GM12878 (cell line): ENCODE measurements at regions not wholly inside any gene's neighbourhood (a gene's known extent, or its start where the extent isn't known, plus 50 kb on each side); places are given as distances from the start of the nearest gene placed in this dataset.

Source experiments
- ATAC-seq: fragments of 200-7000 bp; cut with Tn5 transposase; 3 replicates; pipeline ENCODE4 v1.9.1; 2020; ENCODE audit warnings: mild to moderate bottlenecking, moderate library complexity
- BruUV-seq: library from RNA; stranded (reverse); fragments of 400-500 nt; replicated peaks from 2 replicates; lab custom pipeline; 2021; lab: Mats Ljungman, UMichigan
- CTCF ChIA-PET: fragments of 300-600 bp; sonication (Branson Sonifier 250); formaldehyde crosslinking; extraction: SDS; loops from one replicate; lab custom pipeline; 2021; ENCODE audit warnings: inconsistent platforms; lab: Yijun Ruan, JAX
- POLR2A ChIA-PET: fragments of 350-600 bp; formaldehyde crosslinking; extraction: SDS; loops from one replicate; lab custom pipeline; 2021; ENCODE audit warnings: inconsistent platforms; lab: Charles Lee
- RAD21 ChIA-PET: fragments of 300-600 bp; sonication (Branson Sonifier 250); formaldehyde crosslinking; loops from one replicate; lab custom pipeline; 2023; ENCODE audit warnings: antibody characterized with exemption; ENCODE audit not compliant: unreplicated experiment; lab: Charles Lee
- SMC1A ChIA-PET: fragments of 300-600 bp; sonication (Branson Sonifier 250); formaldehyde crosslinking; loops from one replicate; lab custom pipeline; 2023; ENCODE audit not compliant: unreplicated experiment, uncharacterized antibody; lab: Charles Lee
- DNase-seq: peaks from one replicate; pipeline ENCODE4 v3.0.0-alpha.2; 2011; ENCODE audit warnings: low read depth, low spot score
- FAIRE-seq: peaks from 3 replicates; lab custom pipeline; 2011; peaks lifted over from hg19 to GRCh38; lab: Jason Lieb, UNC
- H2AFZ ChIP-seq: 2 replicates; pipeline ENCODE4 v1.6.0; 2011; ENCODE audit warnings: low read depth, low read length, control low read depth; ENCODE audit not compliant: control insufficient read depth
- H3K27ac ChIP-seq: 2 replicates; pipeline ENCODE4 v1.5.1; 2011; ENCODE audit warnings: control low read depth; ENCODE audit not compliant: control insufficient read depth, insufficient read depth
- H3K27me3 ChIP-seq, 2 experiments: replicated peaks in 1 of 2; 2 replicates each; pipeline versions ENCODE4 v1.6.0 to v1.6.1; 2011; ENCODE audit warnings: low read length in 1 of 2; ENCODE audit not compliant: control insufficient read depth in 2 of 2, insufficient read depth in 2 of 2
- H3K36me3 ChIP-seq, 2 experiments: 2 replicates each; pipeline ENCODE4 v1.5.1; 2011; ENCODE audit warnings: low read length in 1 of 2; ENCODE audit not compliant: control insufficient read depth in 2 of 2, insufficient read depth in 2 of 2
- H3K4me1 ChIP-seq: 2 replicates; pipeline ENCODE4 v1.6.1; 2011; ENCODE audit warnings: mild to moderate bottlenecking, low read length, moderate library complexity, mixed read lengths; ENCODE audit not compliant: control insufficient read depth, insufficient read depth
- H3K4me2 ChIP-seq: 2 replicates; pipeline ENCODE4 v1.6.0; 2011; ENCODE audit warnings: control low read depth; ENCODE audit not compliant: control insufficient read depth, insufficient read depth
- H3K4me3 ChIP-seq: fragments of 200-600 bp; sonication (generic); 2 replicates; pipeline ENCODE4 v1.5.1; 2016
- H3K79me2 ChIP-seq: 2 replicates; pipeline ENCODE4 v1.6.0; 2011; ENCODE audit warnings: low read length; ENCODE audit not compliant: control insufficient read depth, insufficient read depth
- H3K9ac ChIP-seq: 2 replicates; pipeline ENCODE4 v1.8.0; 2011; ENCODE audit warnings: low read length, control low read depth, mixed read lengths; ENCODE audit not compliant: control insufficient read depth, insufficient read depth
- H3K9me3 ChIP-seq: replicated peaks from 3 replicates; pipeline ENCODE4 v1.5.1; 2011; ENCODE audit warnings: mild to moderate bottlenecking, low read length; ENCODE audit not compliant: control insufficient read depth, insufficient read depth
- H4K20me1 ChIP-seq: 2 replicates; pipeline ENCODE4 v1.6.0; 2011; ENCODE audit not compliant: control insufficient read depth, insufficient read depth
- ESRRA ChIP-seq: IDR thresholded peaks from 2 replicates; pipeline ENCODE4 v1.6.1; 2012; ENCODE audit warnings: mild to moderate bottlenecking, low read length, improper control_type of control experiment
- FOXM1 ChIP-seq: IDR thresholded peaks from 2 replicates; pipeline ENCODE4 v1.6.1; 2012; ENCODE audit warnings: low read depth, mild to moderate bottlenecking, inconsistent platforms, low read length, moderate library complexity
- IRF5 ChIP-seq: fragments of 450-650 bp; IDR thresholded peaks from 2 replicates; pipeline ENCODE4 v1.6.1; 2017; ENCODE audit warnings: borderline replicate concordance
- REST ChIP-seq: IDR thresholded peaks from 2 replicates; pipeline ENCODE4 v1.6.1; 2012; ENCODE audit warnings: mild to moderate bottlenecking, low read depth, low read length
- SKIL ChIP-seq: fragments of 450-650 bp; IDR thresholded peaks from 2 replicates; pipeline ENCODE4 v1.6.1; 2017; ENCODE audit warnings: mild to moderate bottlenecking, low read depth, inconsistent platforms; ENCODE audit not compliant: poor library complexity, severe bottlenecking
- SMAD5 ChIP-seq: IDR thresholded peaks from 2 replicates; pipeline ENCODE4 v1.6.1; 2016; ENCODE audit warnings: antibody characterized with exemption, low read depth
- SUZ12 ChIP-seq: fragments of 200-600 bp; sonication (generic); IDR thresholded peaks from one replicate; pipeline ENCODE4 v1.6.1; 2018; ENCODE audit warnings: antibody characterized with exemption, mild to moderate bottlenecking; ENCODE audit not compliant: unreplicated experiment
- TARDBP ChIP-seq: IDR thresholded peaks from 2 replicates; pipeline ENCODE4 v1.6.1; 2016; ENCODE audit warnings: borderline replicate concordance
- TCF12 ChIP-seq: IDR thresholded peaks from 2 replicates; pipeline ENCODE4 v1.6.1; 2011; ENCODE audit warnings: low read depth, mild to moderate bottlenecking, low read length
- TCF7 ChIP-seq: IDR thresholded peaks from 2 replicates; pipeline ENCODE4 v1.6.1; 2014; ENCODE audit warnings: antibody characterized with exemption, borderline replicate concordance
- ZNF384 ChIP-seq: IDR thresholded peaks from 2 replicates; pipeline ENCODE4 v1.6.1; 2012; ENCODE audit warnings: low read depth, mild to moderate bottlenecking, low read length, improper control_type of control experiment, borderline replicate concordance
- WGBS: methylation state at CpG from one replicate; pipeline ENCODE4 v1.1.6; 2016; ENCODE audit warnings: low lambda C conversion rate; ENCODE audit not compliant: insufficient replicate concordance, insufficient coverage; ENCODE audit errors: missing lambda C conversion rate; 5-methylcytosine and 5-hydroxymethylcytosine counted together
- in situ Hi-C: fragments of 300-500 bp; cut with MboI; formaldehyde crosslinking; loops from 9 replicates; pipeline ENCODE4 v1.14.3; 2018; ENCODE audit warnings: mixed read lengths
- intact Hi-C: fragments of 100-400 bp; cut with micrococcal nuclease; formaldehyde crosslinking; loops from one replicate; pipeline ENCODE4 v1.14.2; 2022; ENCODE audit not compliant: unreplicated experiment

DNA sequence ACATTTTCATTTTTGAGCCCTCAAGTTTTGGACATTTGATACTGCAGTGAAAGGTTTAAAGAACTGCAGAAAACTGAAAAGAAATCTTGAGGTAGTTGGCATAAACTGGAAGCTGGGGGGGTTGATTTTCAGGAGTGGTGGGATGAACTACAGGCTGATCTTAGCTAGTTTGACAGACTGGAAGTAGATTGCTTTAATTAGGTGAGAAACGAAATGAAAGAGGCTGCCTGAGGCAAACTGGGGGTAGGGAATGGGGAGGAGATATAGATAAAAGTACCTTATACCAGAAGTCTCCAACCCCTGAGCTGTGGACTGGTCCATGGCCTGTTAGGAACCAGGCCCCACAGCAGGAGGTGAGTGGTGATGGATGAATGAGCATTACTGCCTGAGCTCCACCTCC, 101.4 kb upstream of the SPEF2 start:
- Histone ChIP-seq H2AFZ (no peak overlapping the region), H3K4me3 (no peak overlapping the region), H3K9ac (no peak overlapping the region), H3K27me3 (no peaks in the 10 kb centered on the region), H3K9me3 (no peaks in the 10 kb centered on the region; the same call in 2 of the 3 replicates), H3K79me2 (no peaks in the 10 kb centered on the region), H3K4me2 (no peak overlapping the region), H3K36me3 (no peaks in the 10 kb centered on the region), H3K4me1 (no peaks in the 10 kb centered on the region)
- FAIRE-seq (no peak), ATAC-seq (no peak), DNase-seq (no peak)
- in situ Hi-C loops (no loop called here), intact Hi-C loops (no loop called here)
- POLR2A ChIA-PET: no interaction called here
- no TSS peak for BruUV-seq
- RAD21 ChIA-PET: no interaction called here
- 0% methylated on average over 1 of the region's 1 CpG for WGBS
- CTCF ChIA-PET: no interaction called here
- TF ChIP-seq TCF7 (no peak), TCF12 (no peak), SMAD5 (no peak), REST (no peak), TARDBP (no peak), SUZ12 (no peak), ZNF384 (no peak), SKIL (no peak), IRF5 (no peak), FOXM1 (no peak), ESRRA (no peak)
- TF ChIP-seq, all 136 proteins: peak for 0
- H4K20me1 ChIP-seq: no peaks in the 10 kb centered on the region
- SMC1A ChIA-PET: no interaction called here
- H3K27ac ChIP-seq: no peak overlapping the region
